Effector memory CD8-positive, alpha-beta T cell (primary cell): ENCODE measurements at regions not wholly inside any gene's neighbourhood (a gene's known extent, or its start where the extent isn't known, plus 50 kb on each side); places are given as distances from the start of the nearest gene placed in this dataset.

ENCODE experiments used
- ATAC-seq: fragments of 150-1000 bp; cut with Tn5 transposase; replicated peaks from 2 replicates; pipeline ENCODE4 v1.10.0; 2021; ENCODE audit warnings: mild to moderate bottlenecking, moderate library complexity
- DNase-seq, 3 experiments: peaks; one replicate each; pipeline ENCODE4 v3.0.0; 2021
- H3K27ac Mint-ChIP-seq, 2 donors: one replicate each; pipeline ENCODE4 v1.8.0; 2022; ENCODE audit warnings: mild to moderate bottlenecking in 2 of 2, mixed read lengths in 2 of 2, moderate library complexity in 2 of 2
- H3K27me3 Mint-ChIP-seq, 2 donors: one replicate each; pipeline ENCODE4 v1.8.0; 2022; ENCODE audit warnings: mixed read lengths in 2 of 2
- H3K36me3 Mint-ChIP-seq: one replicate; pipeline ENCODE4 v1.8.0; 2022; ENCODE audit warnings: mild to moderate bottlenecking, moderate library complexity, mixed read lengths; ENCODE audit not compliant: insufficient read depth
- H3K4me1 Mint-ChIP-seq, 2 donors: one replicate each; pipeline ENCODE4 v1.8.0; 2022; ENCODE audit warnings: low read depth in 2 of 2, mixed read lengths in 2 of 2
- H3K4me3 Mint-ChIP-seq, 2 donors: one replicate each; pipeline ENCODE4 v1.8.0; 2022; ENCODE audit warnings: mild to moderate bottlenecking in 2 of 2, mixed read lengths in 2 of 2, moderate library complexity in 2 of 2
- H3K9me3 Mint-ChIP-seq, 2 donors: one replicate each; pipeline ENCODE4 v1.8.0; 2022; ENCODE audit warnings: mixed read lengths in 2 of 2

DNA sequence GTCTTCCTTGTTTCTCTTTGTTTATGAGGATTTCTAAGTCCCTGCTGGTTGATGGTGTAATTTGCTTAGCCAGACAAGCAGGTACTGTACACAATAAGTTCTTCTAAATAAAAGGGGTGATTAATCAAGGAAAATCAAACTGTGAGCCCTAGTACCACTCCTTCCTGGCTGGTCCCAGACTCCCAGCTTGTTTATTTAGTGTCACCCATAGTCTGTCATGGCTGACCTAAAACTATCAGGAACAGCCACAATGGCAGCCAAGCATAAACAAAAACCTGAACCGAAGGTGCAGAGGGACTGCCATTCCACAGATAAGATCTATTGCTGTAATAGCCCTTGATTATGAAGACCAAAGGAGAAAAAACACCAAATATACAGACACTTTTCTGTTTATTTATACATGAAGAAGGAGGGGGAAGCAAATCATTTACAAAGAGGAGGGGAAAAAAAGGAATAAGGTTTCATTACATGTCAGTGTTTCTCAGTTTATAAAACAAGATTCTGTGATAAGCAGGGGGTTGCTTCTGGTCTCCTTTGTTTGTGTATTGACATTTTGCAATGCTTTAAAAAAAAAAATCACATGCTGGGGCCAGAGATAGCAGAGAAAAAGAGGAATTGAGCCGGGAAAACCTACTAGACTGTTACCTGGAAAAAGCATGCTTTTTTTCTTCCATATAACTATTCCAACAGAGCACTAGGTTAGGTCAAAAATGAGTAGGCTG is 182.4 kb upstream of the DPH6 start:
- H3K4me3 Mint-ChIP-seq: no peak overlapping the region
- no peak for DNase-seq
- H3K27me3 Mint-ChIP-seq: peaks cover 0 to 11% of the 10 kb centered on the region in 2 donors

DNA sequence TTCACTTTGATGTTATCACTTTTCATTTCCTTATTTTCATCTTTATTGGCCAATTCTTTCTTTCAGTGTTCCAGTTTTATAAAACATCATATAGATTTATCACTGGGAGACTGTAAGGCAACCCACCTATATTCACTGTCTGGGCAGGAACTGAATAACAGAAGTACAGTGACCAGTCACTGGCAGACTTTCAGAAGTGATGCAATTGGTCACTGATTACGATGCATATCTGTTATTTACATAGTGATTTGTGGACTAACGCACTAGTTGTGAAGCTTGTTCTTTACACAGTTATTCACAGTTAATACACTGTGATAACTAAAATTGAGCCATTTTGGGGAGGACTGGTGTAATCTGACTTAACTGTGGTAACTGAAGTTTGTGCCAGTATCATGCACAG is 190.2 kb upstream of the DPH6 start:
- no peaks in the 10 kb centered on the region for H3K4me1 Mint-ChIP-seq
- ATAC-seq: no peak
- DNase-seq: no peak

More for the DNA sequence above, 182.4 kb upstream of the DPH6 start:
- Mint-ChIP-seq H3K4me1 (no peaks in the 10 kb centered on the region), H3K36me3 (peaks cover 3% of the 10 kb centered on the region), H3K9me3 (no peaks in the 10 kb centered on the region), H3K27ac (no peak overlapping the region)
- ATAC-seq: no peak

DNA sequence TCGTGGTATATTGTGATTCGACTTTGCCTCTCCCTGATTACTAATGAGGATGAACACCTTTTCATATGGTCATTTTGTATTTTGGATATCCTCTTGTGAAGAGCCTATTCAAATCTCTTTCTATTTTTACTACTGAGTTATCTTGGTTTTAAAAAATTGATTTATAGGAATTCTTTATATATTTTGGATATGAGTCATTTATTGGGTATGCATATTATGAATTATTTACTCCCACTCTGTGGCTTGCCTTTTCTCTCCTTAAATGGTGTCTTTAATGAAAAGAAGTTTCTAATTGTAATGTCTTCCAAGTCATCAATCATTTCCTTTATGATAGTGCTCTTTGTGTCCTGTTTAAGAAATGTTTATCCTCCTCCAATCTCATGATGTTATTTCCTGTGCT is 191.5 kb upstream of the DPH6 start:
- Mint-ChIP-seq H3K27ac (no peak overlapping the region), H3K4me1 (no peaks in the 10 kb centered on the region), H3K36me3 (peaks cover 2% of the 10 kb centered on the region), H3K4me3 (no peak overlapping the region), H3K27me3 (no peaks in the 10 kb centered on the region), H3K9me3 (peaks cover 0 to 2% of the 10 kb centered on the region in 2 donors)
- no peak for ATAC-seq
- no peak for DNase-seq

More for the DNA sequence above, 190.2 kb upstream of the DPH6 start:
- Mint-ChIP-seq H3K36me3 (peaks cover 3% of the 10 kb centered on the region), H3K4me3 (no peak overlapping the region), H3K27me3 (no peaks in the 10 kb centered on the region), H3K9me3 (peaks cover 0 to 2% of the 10 kb centered on the region in 2 donors), H3K27ac (no peak overlapping the region)

DNA sequence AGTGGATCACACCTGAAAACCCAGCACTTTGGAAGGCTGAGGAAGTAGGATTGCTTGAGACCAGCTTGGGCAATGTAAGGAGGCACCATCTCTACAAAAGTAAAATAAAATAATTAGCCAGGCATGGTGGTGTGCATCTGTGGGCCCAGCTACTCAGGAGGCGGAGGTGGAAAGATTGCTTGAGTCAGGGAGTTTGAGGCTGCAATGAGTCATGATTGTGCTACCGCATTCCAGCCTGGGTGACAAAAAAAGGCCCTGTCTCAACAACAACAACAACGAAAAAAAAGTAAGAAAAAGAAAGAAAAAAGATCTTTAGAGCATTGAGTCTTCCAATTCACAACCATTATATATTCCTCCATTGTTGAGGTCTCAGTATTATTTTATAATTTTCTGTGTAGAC is 192.4 kb upstream of the DPH6 start:
- Mint-ChIP-seq H3K4me1 (no peaks in the 10 kb centered on the region), H3K36me3 (no peaks in the 10 kb centered on the region), H3K9me3 (peaks cover 0 to 2% of the 10 kb centered on the region in 2 donors), H3K27me3 (no peaks in the 10 kb centered on the region), H3K4me3 (no peak overlapping the region), H3K27ac (no peak overlapping the region)
- DNase-seq (no peak), ATAC-seq (no peak)

DNA sequence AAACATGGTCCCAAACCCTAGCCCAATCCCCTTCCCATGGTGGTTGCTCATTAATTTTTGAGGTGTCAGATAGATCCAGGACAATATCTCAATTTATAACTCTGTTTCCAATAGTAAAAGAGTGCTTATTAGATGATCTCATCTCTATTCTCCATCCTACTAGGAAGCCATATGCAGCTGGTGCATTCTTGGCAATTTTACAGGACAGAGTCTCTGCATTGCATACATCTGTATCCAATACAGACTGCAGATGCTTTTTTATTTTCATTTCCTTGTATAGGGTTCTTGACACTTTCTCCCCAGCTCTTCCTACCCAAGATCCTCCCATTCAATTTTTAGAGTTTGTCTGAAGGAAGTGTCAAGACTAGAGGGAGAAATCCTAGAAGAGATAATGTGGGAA is 194.8 kb upstream of the DPH6 start:
- DNase-seq (no peak), ATAC-seq (no peak)
- no peaks in the 10 kb centered on the region for H3K36me3 Mint-ChIP-seq
- H3K4me1 Mint-ChIP-seq: no peaks in the 10 kb centered on the region
- no peak overlapping the region for H3K4me3 Mint-ChIP-seq
- H3K9me3 Mint-ChIP-seq: peaks cover 0 to 2% of the 10 kb centered on the region in 2 donors
- H3K27me3 Mint-ChIP-seq: peaks cover 5 to 6% of the 10 kb centered on the region in 2 donors
- no peak overlapping the region for H3K27ac Mint-ChIP-seq

DNA sequence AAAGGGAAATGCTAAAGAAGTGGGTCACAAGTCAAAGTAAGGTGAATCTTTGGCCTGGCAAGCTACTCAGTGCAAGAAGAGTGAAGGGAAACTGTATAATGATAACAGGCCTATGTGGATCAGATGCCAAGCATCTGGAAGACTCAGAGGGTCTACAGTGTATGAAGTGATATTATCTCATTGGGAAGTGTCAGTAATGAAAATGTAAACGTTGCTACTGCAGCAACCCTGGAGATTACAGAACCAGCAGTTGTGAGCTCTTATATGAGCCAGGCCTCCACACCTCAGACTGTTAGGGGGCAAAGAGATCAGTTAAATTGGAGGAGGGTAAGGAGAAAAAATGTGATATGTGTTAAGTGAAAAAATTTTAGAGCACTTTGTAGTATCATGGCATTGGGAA is 195.4 kb upstream of the DPH6 start:
- Mint-ChIP-seq H3K36me3 (no peaks in the 10 kb centered on the region), H3K4me1 (no peaks in the 10 kb centered on the region), H3K27me3 (peaks cover 6 to 10% of the 10 kb centered on the region in 2 donors), H3K9me3 (peaks cover 0 to 5% of the 10 kb centered on the region in 2 donors), H3K4me3 (no peak overlapping the region), H3K27ac (no peak overlapping the region)
- DNase-seq: no peak
- no peak for ATAC-seq

DNA sequence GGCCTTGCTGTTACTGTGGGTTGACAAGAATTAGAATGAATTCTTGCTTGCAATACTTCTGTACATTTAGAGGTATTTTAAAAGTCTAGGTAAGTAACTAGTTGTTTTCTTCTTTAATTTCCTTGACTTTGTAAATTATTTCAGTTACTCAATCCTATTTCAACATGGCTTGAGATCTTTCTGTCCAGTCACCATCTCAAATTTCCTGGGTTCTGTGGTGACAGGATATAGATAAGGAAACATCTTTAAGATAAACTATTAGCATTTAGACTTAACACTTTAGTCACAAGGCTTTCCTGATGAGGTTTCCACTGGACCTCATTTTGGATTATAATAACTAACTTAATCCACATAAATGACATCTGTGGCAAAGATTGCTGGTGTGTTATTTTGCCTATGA is 195.9 kb upstream of the DPH6 start:
- H3K9me3 Mint-ChIP-seq: peaks cover 0 to 5% of the 10 kb centered on the region in 2 donors
- H3K4me3 Mint-ChIP-seq: no peak overlapping the region
- H3K27me3 Mint-ChIP-seq: peaks cover 6 to 10% of the 10 kb centered on the region in 2 donors
- no peak for DNase-seq
- no peak overlapping the region for H3K27ac Mint-ChIP-seq
- ATAC-seq: no peak
- H3K4me1 Mint-ChIP-seq: no peaks in the 10 kb centered on the region
- no peaks in the 10 kb centered on the region for H3K36me3 Mint-ChIP-seq

DNA sequence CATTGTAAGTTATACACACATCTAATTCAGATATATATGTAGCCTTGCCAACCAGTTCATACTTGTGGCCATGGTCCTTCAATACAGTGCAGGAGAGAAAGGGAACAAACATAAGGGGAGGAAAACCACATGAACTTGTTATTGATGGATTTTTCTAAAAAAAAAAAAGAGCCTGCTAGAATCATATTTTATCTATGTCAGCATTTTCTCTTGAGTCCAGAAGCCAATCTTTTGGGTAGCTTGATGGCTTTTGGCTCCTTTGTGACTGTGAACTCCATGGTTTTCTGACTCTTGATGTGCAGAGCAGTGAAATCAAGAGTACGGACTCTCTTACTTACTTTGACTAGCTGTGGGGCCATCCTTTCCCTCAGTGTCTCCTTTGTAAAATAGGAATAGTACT is 197.4 kb upstream of the DPH6 start:
- Mint-ChIP-seq H3K27ac (no peak overlapping the region), H3K4me3 (no peak overlapping the region), H3K27me3 (peaks cover 6 to 10% of the 10 kb centered on the region in 2 donors), H3K4me1 (no peaks in the 10 kb centered on the region), H3K9me3 (peaks cover 0 to 5% of the 10 kb centered on the region in 2 donors), H3K36me3 (no peaks in the 10 kb centered on the region)
- DNase-seq: no peak
- ATAC-seq: no peak

DNA sequence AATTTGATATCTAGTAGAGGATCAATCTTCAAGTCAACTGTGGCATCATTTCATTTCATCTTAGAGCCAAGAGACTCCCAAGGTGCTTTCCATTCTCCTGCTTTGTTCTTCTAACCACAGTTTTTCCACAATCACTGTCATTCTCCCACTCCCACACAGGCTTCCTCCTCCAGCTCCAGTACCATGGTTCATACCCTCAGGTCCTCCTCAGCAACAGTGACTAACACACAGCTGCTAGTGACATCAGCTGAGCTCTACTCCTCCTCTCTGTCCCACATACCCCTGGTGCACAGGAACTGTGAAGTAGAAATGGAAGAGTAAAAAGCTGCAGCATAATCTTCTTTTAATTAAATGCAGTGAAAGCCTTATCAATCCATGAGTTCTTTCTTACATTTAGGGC is 200.2 kb upstream of the DPH6 start:
- peaks cover 6 to 14% of the 10 kb centered on the region in 2 donors for H3K27me3 Mint-ChIP-seq
- no peak overlapping the region for H3K27ac Mint-ChIP-seq
- H3K9me3 Mint-ChIP-seq: peaks cover 0 to 3% of the 10 kb centered on the region in 2 donors
- no peaks in the 10 kb centered on the region for H3K4me1 Mint-ChIP-seq
- ATAC-seq (no peak), DNase-seq (no peak)
- H3K4me3 Mint-ChIP-seq: no peak overlapping the region
- H3K36me3 Mint-ChIP-seq: no peaks in the 10 kb centered on the region

DNA sequence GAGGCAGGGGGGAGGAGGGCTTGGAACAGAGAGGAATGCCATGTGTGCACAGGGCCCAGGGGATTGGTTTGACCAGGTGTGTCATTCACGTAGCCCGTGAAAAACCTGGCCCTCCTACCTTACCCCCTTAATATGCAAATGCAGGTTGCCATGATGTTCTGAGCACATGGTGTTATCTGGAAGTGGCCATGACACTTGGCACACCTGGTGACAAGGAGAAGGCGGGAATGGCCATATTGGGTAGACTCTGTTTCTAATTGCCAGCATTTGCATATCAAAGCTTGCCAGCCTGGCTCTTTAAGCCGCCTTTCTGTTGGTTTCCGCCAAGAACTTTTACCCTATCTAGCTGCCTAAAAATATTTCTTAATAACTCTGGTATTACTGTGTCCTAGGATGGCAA is 202.1 kb upstream of the DPH6 start:
- ATAC-seq (no peak), DNase-seq (no peak)
- H3K27ac Mint-ChIP-seq: no peak overlapping the region
- H3K9me3 Mint-ChIP-seq: peaks cover 0 to 3% of the 10 kb centered on the region in 2 donors
- H3K27me3 Mint-ChIP-seq: peaks cover 6 to 16% of the 10 kb centered on the region in 2 donors
- no peaks in the 10 kb centered on the region for H3K4me1 Mint-ChIP-seq
- no peak overlapping the region for H3K4me3 Mint-ChIP-seq
- no peaks in the 10 kb centered on the region for H3K36me3 Mint-ChIP-seq

DNA sequence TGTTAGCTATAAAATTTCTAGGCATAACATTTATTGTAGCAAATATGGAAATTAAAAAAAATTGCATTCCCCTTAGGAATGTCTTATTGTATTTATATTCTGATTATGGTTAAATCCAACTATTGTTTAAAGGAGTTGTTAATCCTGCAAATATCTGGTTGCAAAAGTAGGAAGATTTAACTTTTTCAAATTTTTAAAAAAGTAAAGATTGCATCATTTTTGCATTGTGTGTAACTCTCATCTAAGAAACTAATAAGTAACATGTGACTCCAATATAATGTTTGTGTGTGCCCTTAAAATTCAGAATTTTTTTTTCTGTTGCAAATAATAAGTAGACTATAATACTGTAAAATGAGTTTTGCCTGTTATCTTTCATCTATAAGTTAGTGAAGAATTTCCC is 204.1 kb upstream of the DPH6 start:
- no peak for ATAC-seq
- H3K4me1 Mint-ChIP-seq: no peaks in the 10 kb centered on the region
- no peak overlapping the region for H3K4me3 Mint-ChIP-seq
- no peak for DNase-seq
- peaks cover 0 to 11% of the 10 kb centered on the region in 2 donors for H3K27me3 Mint-ChIP-seq
- H3K9me3 Mint-ChIP-seq: peaks cover 0 to 3% of the 10 kb centered on the region in 2 donors
- no peak overlapping the region for H3K27ac Mint-ChIP-seq
- no peaks in the 10 kb centered on the region for H3K36me3 Mint-ChIP-seq

DNA sequence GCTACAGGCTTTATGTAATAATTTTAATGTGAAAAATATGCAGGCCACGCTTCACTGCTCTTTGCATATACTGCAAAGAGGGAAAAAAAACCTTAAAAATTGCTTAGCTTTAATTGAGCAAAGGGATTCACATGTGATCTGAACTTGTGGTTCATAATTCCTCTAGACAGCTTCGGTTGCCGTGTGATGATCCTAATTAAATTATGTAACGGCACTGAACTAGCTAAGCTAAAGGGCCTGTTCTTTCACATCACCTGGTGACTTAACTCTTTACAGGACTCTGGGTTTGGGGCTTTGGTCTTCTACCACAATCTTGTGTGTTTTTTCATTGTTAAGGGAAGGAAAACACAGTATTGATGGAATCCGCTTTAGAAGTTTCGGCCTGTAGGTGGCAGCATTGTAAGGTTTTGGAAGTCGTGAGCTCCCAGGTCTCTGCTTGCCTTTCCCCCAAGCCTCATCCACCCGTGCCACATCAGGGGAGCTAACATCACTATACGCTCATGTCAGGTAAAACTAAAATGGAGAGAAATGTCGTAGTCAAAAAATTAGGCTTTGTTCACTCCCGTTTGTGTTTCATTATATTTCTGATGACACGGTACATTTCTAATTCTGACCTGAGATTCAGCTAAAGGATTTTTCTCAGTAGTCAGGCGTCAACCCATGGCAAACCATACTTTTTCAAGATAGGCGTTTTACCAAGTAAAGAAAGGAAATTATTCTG is 205.6 kb upstream of the DPH6 start:
- Mint-ChIP-seq H3K27me3 (peaks cover 0 to 6% of the 10 kb centered on the region in 2 donors), H3K9me3 (no peaks in the 10 kb centered on the region), H3K27ac (no peak overlapping the region), H3K4me1 (no peaks in the 10 kb centered on the region), H3K4me3 (no peak overlapping the region), H3K36me3 (no peaks in the 10 kb centered on the region)
- ATAC-seq (no peak), DNase-seq (peak; percentile 5 to 24 (median 5))

DNA sequence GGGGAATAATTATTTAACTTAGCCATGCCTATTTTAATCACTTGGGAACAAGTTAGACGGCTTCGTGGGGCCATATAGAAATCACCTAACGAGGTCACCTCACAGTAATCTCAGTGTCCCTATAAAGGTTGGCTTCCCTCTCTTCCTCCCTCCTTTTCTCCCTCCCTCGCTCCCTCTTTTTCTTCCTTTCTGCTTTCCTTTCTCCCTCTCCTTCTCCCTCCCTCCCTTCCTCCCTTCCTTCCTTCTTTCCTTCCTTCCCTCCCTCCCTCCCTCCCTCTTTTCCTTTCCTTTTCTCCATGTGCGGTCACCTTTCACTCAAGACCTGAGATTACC is 206.1 kb upstream of the DPH6 start:
- Mint-ChIP-seq H3K36me3 (no peaks in the 10 kb centered on the region), H3K4me1 (no peaks in the 10 kb centered on the region), H3K9me3 (no peaks in the 10 kb centered on the region), H3K27ac (no peak overlapping the region), H3K4me3 (no peak overlapping the region), H3K27me3 (peaks cover 0 to 6% of the 10 kb centered on the region in 2 donors)
- ATAC-seq (no peak), DNase-seq (no peak)

DNA sequence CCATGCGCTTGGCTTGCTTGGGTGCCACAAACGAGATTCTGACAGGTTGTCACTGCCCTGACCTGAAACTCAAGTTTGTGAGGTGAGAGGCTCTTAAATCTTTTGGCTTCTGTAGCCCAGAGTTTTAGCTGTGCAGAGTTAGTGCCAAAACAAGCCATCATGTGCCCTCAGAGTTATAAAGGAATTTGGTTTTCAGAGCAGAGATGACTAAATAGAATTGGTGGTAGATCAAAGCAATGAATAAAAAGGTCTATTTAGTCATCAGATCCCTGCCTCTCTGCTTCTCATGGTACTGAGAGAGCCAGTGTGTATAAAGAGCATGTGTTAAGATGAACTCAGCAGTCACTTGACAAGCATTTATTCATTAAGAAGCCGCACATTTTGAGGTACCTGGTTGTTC is 207.5 kb upstream of the DPH6 start:
- no peaks in the 10 kb centered on the region for H3K4me1 Mint-ChIP-seq
- H3K27me3 Mint-ChIP-seq: peaks cover 6 to 11% of the 10 kb centered on the region in 2 donors
- H3K27ac Mint-ChIP-seq: no peak overlapping the region
- no peaks in the 10 kb centered on the region for H3K36me3 Mint-ChIP-seq
- DNase-seq: no peak
- ATAC-seq: no peak
- H3K4me3 Mint-ChIP-seq: no peak overlapping the region
- no peaks in the 10 kb centered on the region for H3K9me3 Mint-ChIP-seq
